ENCODE measurements at regions not wholly inside any gene's neighbourhood (a gene's known extent, or its start where the extent isn't known, plus 50 kb on each side); places are given as distances from the start of the nearest gene placed in this dataset.
A peak's percentile ranks its signal among the peaks of the same experiment; 100 is the strongest.

DNA sequence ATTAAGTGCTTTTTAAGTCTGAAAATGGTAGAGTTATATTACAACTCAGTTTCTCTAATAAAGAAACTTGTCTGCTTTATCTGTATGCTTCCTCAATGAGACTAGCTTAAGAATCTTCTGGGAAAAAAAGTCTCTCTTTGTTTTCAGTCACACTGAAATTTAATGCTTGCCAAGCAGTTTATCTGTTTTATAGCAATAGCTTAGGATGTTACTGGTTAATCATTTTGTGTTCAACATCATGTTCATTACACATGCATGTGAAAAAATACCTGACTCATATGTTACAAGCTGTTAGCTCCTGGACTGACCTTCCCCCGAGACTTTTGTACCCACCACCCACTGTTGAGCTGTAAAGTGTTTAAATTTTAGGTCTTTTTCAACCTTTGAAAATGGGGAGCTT, 706.2 kb upstream of the CBLB start:
- no peak for DNase-seq

DNA sequence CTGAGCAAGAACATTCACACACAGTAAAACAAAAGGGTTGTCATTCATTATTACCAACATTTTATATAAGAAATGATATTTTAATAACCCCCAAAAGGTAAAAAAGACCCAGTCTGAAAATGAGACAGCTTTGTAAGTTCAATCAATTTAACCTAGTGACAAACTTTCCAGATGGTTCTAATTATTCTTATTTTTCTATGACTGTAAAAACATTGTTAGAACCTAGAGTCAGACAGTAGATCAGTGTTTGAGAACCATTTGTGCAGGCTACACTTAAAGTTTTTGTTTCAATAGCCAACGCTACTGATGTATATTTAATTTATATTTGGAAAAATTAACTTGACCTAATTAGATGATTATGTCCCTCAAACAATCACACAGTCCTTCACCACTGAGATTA, 708.4 kb upstream of the CBLB start:
- no peak for DNase-seq

GRCh38 chr3:106578911-106579310, 710.1 kb upstream of the CBLB start:
- no peak for DNase-seq

DNA sequence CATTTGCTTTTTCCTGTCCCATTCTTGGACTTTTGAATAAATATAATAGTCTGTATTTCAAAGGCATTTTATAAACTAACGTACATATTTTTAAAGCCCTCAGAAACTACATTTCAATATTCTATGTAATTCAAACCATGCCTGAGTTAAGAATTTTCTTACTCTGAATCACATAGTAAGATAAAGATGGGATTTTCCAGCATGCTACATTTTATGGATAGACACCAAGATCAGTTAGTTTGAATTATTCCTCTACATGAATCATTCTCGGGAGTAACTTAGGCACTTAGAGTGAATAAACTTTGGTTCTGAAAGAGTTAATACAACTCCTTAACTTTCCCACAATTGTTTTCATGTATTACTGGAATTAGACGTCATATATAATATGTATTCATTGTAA, 713.3 kb upstream of the CBLB start:
- DNase-seq, result no peak

GRCh38 chr3:106587551-106587950, 718.7 kb upstream of the CBLB start:
- DNase-seq, result no peak

GRCh38 chr3:106588739-106589138, 719.9 kb upstream of the CBLB start:
- no peak for DNase-seq

GRCh38 chr3:106589311-106589942, 720.6 kb upstream of the CBLB start:
- DNase-seq, result no peak

DNA sequence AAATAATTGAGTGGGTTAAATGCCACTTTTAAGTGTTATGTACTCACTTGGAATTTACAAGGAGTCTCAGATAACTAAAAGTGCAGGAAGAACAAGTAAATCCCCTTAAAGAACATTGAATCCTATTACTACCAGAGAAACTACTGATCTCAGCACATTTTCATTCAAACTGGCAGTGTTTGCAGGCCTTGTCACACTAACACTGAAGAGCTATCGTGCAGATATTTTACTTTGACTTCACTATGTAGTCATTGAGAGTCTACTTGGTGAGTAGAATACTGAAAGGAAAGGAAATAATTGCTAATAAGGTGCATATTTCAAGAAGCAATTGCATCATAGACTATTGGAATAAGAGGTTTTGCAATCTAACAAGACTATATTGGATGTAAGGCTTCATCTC, 721.4 kb upstream of the CBLB start:
- no peak for DNase-seq

DNA sequence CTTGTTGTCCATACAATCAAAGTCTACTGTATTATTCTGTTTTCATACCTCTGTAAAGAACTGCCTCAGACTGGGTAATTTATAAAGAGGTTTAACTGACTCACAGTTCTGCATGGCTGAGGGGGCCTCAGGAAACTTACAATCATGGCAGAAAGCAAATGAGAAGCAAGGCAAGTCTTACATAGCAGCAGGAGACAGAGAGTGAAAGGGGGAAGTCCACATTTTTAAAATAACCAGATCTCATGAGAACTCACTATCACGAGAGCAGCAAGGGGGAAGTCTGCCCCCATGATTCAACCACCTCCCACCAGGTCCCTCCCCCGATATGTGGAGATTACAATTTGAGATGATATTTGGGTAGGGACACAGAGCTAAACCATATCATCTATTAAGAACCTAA, 724.6 kb upstream of the CBLB start:
- no peak for DNase-seq

DNA sequence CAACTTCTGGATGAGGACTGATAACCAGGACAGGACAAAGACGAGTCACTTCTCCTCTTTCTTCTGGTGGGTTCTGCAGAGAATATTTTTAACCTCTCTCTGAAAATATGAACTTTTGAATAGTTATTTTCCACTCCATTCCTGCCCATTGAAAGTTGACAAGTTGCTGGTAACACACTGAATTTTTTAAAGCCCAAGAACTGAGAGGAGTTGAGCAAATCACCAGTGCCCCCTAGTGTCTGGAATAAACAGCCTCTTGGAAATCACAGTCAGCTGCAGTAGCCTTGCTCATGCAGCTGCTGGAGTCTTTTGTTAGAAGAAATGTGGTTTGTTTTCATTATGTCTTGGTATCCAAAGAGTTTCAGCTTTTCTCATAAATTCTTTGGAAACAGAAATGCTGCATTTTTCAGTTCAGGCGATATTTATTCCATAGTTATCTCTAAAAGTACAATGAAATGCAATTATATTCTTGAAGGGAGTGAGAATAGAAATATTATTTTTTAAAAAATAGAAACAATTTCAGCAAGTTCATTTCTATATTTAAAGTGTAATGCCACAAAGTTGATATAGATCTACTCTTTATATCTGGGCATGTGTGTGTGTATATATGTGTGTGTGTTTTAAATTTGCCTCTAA, 741.0 kb upstream of the CBLB start:
- DNase-seq, result peak; percentile 61

GRCh38 chr3:106610362-106610959, 741.6 kb upstream of the CBLB start:
- no peak for DNase-seq

- no peak for DNase-seq
Measured at GRCh38 chr3:106611116-106611515, 742.3 kb upstream of the CBLB start.

- no peak for DNase-seq
Measured at GRCh38 chr3:106611841-106612240, 743.0 kb upstream of the CBLB start.

- no peak for DNase-seq
Measured at GRCh38 chr3:106616556-106616955, 747.7 kb upstream of the CBLB start.

DNA sequence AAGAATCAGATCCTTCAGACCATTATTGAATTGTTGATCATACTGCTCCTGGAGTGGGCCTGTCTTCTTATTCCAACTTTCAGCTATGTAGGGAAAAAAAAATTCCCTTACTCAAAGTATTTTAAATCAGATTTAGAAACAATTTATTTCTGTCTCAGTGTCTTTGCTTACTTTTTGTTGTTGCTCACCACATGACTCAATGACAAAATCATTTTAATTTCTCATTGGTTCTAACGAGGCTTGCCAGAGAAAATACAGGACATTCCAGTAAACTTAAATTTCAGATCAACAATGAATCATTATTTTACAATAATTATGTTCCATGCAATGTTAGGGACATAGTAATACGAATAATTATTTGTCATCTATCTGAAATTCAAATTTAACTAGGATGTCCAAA, 748.5 kb upstream of the CBLB start:
- DNase-seq, result no peak

DNA sequence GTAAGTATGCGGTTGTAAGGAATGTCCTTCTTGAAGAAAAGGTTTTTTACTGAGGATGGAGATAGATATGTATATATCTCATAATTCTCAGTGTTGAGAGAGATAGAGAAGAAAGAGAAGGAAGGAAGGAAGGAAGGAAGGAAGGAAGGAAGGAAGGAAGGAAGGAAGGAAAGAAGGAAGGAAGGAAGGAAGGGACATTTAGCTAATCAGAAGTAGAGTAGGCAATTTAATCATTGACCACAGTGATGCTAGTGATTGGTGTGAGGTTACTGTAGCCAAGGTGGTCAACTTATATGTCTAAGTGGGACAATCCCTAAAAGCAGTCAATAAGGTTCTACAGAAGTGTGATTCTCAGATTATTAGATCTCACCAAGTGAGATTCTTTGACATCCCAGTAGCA, 751.8 kb upstream of the CBLB start:
- DNase-seq, result no peak

- DNase-seq, result no peak
Measured at GRCh38 chr3:106624154-106624553, 753.1 kb upstream of the CCDC54 start.

- DNase-seq, result no peak
Measured at GRCh38 chr3:106628407-106628806, 748.8 kb upstream of the CCDC54 start.

GRCh38 chr3:106629215-106629832, 747.9 kb upstream of the CCDC54 start:
- no peak for DNase-seq

- DNase-seq, result no peak
Measured at GRCh38 chr3:106631373-106632108, 745.7 kb upstream of the CCDC54 start.

DNA sequence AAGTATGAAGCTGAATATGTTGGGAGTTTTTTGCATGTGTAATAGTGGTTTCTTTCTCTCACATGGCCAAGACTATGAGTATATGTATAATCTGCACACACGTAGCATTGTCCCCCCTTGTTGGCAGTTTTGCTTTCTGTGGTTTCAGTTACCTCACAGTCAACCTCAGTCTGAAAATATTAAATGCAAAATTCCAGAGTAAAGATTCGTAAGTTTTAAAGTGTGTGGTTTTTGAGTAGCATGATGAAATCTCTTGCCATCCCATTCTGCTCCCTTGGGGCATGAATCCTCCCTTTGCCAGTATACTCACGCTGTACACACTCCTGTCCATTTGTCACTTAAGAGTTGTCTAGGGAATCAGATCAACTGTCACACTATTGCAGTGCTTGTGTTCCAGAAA, 742.0 kb upstream of the CCDC54 start:
- DNase-seq, result no peak

DNA sequence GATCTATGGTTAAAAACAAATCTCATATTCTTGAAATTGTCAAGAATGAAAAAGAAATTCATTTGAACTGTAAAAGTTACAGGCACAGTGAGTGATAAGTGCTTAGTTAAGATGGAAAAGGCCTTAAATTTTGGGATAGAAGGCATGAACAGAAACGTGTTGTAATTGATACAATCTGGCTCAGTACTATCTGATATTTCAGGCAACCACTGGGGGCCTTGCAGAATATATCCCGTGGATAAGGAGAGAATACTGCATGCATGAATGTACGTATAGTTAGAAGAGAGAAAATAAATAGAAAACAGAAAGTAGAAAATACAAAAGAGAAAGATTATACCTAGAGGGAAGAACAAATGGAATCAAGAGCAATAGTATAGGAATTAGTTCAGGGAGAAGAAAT, 741.4 kb upstream of the CCDC54 start:
- DNase-seq, result no peak

GRCh38 chr3:106640353-106640752, 736.9 kb upstream of the CCDC54 start:
- DNase-seq, result no peak

- no peak for DNase-seq
Measured at GRCh38 chr3:106642161-106642560, 735.1 kb upstream of the CCDC54 start.

Data from activated CD8-positive, alpha-beta memory T cell treated with anti-CD3 and anti-CD28 coated beads, Interleukin-2, amount 50 U/mL, for 4 hours (primary cell).